Renal cortical epithelial cell (primary cell): ENCODE measurements at regions not wholly inside any gene's neighbourhood (a gene's known extent, or its start where the extent isn't known, plus 50 kb on each side); places are given as distances from the start of the nearest gene placed in this dataset.
"Not testable (repeated sequence)": the region's sequence is repeated elsewhere in the genome, so short reads cannot be mapped to it uniquely, and the experiment has no call there.

Experiments used
- DNase-seq: peaks from one replicate; pipeline ENCODE4 v3.0.0-alpha.2; 2011; ENCODE audit warnings: low read depth

DNA sequence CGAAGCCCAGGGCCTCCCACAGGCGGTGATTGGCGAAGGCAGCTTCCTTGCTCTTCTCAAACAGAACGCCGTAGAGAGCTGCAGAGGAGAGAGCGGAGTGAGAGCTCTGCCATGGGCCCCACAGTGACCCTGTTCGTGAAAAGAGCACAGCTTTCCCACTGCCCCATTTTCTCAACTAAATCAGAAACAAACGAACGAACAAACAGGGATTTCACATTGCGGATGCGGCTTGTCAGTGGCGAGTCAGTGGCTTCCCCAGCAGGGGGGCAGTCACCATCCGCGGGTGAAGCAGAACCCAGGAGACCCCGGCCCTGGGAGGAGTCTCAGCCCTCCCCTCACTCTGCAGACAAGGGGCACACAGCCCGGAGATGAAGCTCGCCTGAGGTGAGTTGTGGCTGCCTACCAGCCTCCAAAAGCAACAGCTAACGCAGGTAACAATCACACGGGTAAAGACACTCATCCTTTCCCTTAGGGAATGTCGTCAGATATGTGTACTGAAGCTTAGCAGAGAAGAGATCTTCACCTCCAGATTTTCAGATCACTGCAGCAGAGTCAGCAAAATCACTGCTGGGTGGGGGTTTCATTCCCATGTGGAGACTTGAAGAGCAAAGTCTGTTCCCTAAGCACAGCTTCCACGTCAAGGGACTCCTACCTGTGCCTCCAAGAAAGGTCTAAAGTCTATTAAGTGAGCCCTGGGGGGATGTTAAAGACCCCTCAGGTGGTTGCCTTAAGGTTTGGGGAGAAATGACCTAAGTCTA lies 51.2 kb upstream of the GPR31 start:
- DNase-seq, result no peak

DNA sequence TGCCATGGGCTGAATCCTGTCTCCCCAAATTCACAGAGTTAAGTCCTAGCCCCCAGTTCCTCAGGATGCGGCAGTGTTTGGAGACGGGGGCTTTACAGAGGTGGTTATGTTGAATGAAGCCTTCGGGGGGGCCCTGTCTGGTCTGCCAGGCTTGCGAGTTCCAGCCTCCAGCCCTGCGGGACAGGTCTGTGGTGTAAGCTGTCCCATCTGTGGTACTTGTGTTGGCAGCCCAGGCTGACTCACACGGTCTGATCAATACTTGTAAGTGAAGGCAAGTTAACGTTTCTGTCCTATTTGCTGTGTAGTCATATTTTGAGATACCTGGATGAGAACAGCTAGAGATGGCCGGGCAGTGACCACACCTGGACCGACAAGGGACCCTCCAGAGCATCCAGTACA lies 51.8 kb upstream of the GPR31 start:
- DNase-seq, result no peak

DNA sequence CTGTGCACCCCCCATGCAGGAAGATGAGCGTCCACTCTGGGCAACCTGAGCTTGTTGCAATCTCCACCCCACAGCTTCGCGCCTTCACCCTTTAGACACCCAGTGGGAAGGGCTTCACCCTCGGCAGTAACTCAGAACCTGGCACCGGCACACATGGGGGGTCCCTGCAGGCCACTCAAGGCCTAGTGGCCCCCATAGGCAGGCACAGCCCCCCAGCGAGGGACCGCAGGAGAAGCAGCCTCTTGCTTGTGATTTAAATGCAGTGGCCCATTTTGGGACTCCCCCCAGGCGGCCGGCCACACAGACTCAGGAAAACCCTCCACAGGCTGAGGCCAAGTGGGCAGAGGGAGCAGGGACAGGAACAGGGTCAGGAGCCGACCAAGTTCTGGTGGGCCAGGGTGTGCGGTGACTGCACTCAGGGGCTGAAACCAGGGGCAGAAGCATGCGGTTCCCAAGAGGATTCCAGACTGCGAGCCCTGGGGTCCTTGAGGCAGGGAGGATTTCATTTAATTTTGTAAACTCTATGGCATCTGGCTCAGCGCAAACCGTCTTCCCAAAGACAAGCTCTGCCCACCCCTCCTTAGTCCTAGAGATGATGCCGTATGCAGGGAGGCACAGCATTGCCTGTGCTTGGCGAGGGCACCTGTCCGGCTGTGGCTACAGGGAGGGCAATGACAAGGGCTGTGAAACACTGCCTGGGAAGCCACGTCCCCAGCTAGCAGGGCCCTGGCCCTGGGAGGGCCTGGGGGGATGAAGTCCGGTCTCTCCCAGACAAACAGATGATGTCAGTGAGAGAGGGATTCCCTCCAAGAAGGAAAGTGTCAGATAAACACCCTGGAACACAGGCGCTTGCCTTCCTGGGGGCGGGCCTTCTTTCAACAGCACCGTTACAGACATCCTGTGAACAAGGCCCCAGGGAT lies 52.9 kb upstream of the GPR31 start:
- no peak for DNase-seq

DNA sequence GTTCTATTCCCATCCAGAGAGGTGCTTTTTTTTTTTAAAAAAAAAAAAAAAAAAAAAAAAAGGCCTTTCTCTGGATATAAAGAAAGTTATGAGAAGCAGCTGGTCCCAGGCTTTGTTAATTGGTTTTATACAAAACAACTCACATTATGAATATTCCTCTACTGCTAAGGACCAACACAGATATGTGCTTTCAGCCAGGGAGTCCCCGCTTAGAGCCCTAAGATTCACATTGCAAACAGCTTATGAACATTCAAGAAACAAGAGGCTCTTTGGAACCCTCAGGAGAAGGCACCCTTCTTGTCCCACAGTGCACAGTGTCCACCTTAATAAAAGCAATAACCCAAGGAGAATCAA lies 53.5 kb upstream of the GPR31 start:
- no peak for DNase-seq

DNA sequence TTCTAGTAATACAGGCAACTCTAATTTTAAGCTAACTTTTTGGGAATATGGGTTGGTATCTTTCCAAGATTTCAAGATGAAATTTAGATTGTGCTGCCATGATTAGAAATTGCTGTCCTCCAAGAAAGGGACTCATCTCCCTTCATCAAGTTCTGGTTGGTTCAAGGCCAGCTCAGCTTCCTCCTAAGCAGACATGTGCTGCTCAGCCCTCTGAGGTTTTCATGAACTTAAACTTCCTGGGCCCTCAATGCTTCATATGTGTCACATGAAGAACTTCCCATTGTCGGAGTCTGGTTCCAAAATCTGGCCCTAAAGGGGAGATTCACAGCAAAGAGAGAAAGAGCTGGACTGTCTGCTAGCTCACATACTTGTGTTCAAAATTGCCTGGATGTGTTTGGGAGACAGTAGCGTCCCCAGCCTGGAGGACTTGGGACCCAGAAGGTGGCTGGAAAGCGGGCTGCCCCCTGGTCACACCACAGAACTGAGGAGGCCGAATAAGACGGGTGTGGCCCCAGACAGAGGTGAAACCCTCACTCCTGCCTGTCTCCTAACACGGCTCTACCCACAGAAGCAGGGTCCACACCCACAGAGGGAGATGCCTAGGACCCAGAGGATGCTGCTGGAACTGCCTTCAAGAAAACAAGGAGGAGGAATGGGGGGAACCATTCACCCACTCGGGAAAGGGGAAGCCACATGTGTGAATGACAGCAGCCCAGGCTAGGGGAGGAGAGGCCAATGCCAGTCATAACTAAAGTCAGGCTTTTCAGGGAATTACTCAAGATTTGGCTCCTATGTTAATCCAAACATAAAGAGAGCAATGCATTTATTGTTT lies 54.3 kb upstream of the GPR31 start:
- no peak for DNase-seq

GRCh38 chr6:167212713-167213005 lies 54.9 kb upstream of the GPR31 start:
- no peak for DNase-seq

DNA sequence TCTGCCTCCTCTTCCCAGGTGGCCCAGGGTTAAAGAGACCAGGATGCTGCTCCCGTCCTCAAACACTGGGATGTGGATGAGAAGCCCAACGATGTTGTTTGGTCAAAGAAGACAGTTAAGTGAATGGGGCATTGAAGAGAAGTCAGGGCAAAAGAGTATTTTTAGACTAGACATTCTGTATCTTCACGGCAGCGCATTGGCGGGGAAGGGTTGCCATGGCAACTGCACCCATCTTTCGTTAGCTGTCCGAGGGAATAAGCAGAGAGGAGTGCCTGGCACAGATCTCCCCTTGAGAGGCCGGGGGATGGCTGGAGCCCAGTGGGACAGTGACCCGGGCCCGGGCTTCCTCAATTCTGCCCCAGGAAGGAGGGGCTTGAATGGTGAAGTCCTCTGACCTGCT lies 56.4 kb upstream of the GPR31 start:
- DNase-seq, result no peak

GRCh38 chr6:167215429-167216250 lies 57.9 kb upstream of the GPR31 start:
- not testable (repeated sequence) for DNase-seq

GRCh38 chr6:167216390-167217050 lies 58.7 kb upstream of the GPR31 start:
- not testable (repeated sequence) for DNase-seq

DNA sequence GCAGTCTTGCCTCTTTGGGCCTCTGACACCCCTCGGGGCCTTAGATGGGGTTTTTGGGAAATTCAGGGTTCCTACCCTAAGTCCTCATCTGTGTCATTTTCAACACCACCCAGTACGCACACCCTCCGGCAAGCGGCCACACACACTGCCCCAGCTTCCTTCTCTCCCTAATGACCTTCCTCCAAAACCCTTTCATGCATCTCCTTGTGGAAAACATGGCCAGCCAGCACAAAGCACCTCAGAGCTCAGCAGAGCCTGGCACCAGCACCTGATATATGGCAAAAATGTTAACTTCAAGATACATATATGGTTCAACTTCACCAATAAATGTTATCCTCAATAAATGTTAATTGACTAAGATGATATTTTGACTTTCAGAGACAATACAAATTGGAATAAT lies 59.3 kb upstream of the GPR31 start:
- not testable (repeated sequence) for DNase-seq

DNA sequence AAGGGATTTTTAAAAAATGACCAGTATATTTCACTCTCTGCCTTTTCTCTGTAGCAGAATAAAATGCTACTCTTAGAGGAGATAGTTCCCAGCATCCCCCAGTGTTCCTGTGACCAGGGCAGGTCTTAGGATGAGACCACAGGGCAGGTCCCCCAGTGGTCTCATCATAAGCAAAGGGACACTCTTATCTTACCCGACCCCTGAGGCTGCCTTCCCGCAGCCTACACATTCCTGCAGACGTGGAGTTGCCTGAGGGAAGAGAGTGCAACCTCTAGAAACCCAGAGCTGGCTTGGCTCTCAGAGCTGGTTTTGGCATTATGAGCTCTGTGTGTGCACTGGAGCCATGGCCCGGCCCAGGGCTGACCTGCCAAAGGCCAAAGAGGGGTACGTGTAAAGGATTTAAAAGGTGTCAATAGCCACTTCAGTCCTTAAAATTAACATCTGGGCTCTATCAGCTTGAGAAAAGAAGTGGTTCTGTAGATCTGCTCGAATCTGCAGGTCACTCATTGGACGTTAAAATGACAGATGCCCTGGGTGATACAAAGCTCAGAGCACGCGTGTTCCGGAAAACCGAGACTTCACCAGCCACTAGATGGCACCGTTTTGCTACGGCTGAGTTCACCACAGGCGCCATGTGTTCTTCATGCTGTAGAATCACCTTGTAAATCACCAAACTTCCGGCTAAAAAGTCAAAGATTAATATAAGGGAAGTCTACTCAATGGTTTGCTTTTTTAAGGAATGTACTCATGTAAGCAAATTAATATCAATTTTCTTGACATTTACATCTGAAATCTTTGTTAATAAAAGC lies 60.4 kb upstream of the GPR31 start:
- peak; percentile 11 for DNase-seq

DNA sequence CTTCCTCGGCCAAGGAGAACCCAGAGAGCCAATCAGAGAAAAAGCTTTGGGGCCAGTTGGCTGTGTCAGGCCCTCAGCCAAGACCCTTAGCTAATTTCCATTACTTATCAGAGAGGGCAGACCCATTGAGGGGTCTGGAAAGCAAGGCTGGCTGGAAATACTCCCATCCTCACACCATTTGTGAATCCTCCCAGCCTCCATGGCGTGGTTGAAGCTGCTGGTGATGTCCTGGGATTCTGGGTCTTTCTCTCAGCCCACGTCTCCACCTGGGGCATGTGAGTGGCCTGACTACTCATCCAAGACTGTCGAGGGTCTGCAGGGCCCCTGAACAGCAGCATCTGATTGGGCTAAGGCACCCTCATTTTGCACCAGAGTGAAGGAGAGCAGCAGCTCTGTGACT lies 61.3 kb upstream of the GPR31 start:
- not testable (repeated sequence) for DNase-seq

- no peak for DNase-seq
These were observed 62.3 kb upstream of the GPR31 start for GRCh38 chr6:167219967-167220512.

DNA sequence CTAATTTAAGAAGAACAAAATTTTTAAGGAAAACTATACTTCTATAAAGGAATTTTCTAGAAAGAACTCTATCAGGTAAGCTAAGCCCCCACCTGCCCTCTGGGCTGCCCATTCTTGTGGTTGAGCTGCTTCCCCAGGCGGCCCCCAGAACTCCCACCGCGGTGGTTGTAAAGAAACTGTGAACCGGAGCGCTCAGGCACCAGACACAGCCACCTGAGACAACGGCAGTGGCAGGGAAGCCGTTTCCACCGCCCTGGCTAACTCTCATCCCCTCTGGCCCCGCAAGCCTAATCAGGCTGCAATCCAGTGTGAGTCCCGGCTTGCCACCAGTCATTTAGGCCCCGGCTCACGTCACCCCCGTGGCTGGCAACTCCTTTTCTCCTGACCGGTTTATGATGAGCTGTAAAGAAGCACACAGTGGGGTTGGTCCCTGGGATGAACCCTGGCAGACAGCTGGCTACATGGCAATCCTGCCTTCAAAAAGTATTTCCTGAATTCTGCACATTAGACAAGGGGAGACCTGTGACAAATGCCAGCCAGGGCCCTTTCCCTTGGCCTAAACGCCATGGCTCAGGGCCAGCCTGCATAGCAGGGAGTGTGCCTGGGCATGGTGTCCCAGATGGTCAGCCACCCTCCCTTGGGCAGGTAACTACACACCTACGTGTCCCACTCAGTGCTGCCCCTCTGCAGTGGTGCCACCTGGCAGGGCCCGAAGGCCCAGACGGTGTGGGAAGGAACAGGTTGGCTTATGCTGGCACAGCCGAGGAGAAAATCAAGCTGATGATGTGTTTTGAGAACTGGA lies 63.8 kb upstream of the GPR31 start:
- no peak for DNase-seq

- not testable (repeated sequence) for DNase-seq
These were observed 65.3 kb upstream of the UNC93A start for GRCh38 chr6:167225566-167226382.

DNA sequence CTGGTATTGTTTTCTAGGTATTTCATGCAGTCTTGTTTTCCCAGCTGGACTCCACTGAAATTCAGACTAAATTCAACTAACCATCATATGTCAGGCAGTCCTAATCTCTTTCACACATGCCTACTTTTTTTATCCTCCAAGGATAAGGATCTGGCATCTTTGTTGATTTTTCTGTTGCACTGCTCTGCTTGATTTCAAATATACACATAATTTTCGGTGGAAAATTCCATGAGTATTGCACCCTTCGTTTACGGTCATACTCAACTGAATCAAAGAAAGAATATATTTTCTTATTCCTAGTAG lies 64.8 kb upstream of the UNC93A start:
- DNase-seq, result no peak

GRCh38 chr6:167226791-167227190 lies 64.3 kb upstream of the UNC93A start:
- no peak for DNase-seq

DNA sequence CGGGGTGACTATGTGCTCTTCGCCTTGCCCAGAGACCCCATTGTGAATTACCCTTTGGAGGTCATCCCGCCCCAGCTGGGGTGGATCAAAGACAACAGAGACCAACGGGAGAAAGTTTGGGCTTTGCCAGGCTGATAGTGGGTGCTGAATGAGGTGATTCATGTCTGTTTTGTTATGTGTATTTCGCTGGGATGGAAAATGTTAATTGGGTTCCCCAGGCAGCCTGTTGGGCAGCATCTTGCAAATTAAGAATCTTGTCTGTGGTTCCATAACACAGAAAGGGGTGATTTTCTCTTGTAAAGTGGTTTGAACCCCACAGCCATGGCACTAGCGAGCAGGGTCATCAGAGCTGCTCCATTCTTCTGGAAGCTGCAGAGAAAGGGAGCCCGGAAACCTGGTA lies 63.1 kb upstream of the UNC93A start:
- no peak for DNase-seq
